ENCODE measurements at regions not wholly inside any gene's neighbourhood (a gene's known extent, or its start where the extent isn't known, plus 50 kb on each side); places are given as distances from the start of the nearest gene placed in this dataset.

DNA sequence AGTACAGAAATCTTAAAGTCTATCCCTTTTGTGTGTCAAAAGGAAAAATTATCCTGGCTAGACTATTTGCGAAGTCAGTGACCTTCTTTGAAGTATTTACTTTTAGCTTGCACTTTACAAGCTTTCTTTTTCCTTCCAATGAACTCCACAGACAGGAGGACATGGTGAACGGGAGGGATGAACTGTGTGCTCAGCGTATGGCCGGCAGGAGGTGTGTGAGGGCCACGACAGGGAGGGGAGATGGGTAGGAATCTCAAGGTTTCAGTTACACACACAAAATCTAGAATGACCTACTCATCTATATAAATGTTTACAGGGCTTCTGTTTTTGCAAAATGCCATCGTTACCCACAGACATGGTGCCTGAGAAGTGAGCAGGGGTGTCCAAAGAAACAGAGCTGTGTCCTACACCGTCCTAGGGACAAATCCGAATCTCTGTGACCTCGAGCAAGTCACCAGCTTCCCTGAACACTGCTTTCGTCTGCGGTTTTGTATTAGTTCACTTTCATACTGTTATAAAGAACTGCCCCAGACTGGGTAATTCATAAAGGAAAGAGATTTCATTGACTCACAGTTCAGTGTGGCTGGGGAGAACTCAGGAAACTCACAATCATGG, 537.2 kb downstream of the LIG4 start:
- TF ChIP-seq ZFP36 (IDR thresholded peaks at IDR 0.05; ENCODE audit: low read depth, low read length, partially characterized antibody) (no peak), RNF2 (IDR thresholded peaks at IDR 0.05) (no peak), BRD9 (IDR thresholded peaks at IDR 0.05; ENCODE audit: low read depth, partially characterized antibody) (no peak), PHF20 (IDR thresholded peaks at IDR 0.05; ENCODE audit: partially characterized antibody) (no peak), ARID2 (IDR thresholded peaks at IDR 0.05) (no peak), NR1H2 (CRISPR knock-in tag; IDR thresholded peaks at IDR 0.05) (no peak)
- TF ChIP-seq, protein P1, sequence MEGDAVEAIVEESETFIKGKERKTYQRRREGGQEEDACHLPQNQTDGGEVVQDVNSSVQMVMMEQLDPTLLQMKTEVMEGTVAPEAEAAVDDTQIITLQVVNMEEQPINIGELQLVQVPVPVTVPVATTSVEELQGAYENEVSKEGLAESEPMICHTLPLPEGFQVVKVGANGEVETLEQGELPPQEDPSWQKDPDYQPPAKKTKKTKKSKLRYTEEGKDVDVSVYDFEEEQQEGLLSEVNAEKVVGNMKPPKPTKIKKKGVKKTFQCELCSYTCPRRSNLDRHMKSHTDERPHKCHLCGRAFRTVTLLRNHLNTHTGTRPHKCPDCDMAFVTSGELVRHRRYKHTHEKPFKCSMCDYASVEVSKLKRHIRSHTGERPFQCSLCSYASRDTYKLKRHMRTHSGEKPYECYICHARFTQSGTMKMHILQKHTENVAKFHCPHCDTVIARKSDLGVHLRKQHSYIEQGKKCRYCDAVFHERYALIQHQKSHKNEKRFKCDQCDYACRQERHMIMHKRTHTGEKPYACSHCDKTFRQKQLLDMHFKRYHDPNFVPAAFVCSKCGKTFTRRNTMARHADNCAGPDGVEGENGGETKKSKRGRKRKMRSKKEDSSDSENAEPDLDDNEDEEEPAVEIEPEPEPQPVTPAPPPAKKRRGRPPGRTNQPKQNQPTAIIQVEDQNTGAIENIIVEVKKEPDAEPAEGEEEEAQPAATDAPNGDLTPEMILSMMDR (IDR thresholded peaks at IDR 0.05 in 2 of 3, conservative IDR thresholded peaks at IDR 0.05 in 1 of 3; ENCODE audit: insufficient read depth in 2 of 3, low read depth in 1 of 3, low read length in 3 of 3): no peak
- TF ChIP-seq, protein P2, sequence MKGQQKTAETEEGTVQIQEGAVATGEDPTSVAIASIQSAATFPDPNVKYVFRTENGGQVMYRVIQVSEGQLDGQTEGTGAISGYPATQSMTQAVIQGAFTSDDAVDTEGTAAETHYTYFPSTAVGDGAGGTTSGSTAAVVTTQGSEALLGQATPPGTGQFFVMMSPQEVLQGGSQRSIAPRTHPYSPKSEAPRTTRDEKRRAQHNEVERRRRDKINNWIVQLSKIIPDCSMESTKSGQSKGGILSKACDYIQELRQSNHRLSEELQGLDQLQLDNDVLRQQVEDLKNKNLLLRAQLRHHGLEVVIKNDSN (CRISPR knock-in tag; IDR thresholded peaks at IDR 0.05): no peak
- TF ChIP-seq, protein P3, sequence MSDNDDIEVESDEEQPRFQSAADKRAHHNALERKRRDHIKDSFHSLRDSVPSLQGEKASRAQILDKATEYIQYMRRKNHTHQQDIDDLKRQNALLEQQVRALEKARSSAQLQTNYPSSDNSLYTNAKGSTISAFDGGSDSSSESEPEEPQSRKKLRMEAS (CRISPR knock-in tag; IDR thresholded peaks at IDR 0.05): no peak
- TF ChIP-seq, protein P4, sequence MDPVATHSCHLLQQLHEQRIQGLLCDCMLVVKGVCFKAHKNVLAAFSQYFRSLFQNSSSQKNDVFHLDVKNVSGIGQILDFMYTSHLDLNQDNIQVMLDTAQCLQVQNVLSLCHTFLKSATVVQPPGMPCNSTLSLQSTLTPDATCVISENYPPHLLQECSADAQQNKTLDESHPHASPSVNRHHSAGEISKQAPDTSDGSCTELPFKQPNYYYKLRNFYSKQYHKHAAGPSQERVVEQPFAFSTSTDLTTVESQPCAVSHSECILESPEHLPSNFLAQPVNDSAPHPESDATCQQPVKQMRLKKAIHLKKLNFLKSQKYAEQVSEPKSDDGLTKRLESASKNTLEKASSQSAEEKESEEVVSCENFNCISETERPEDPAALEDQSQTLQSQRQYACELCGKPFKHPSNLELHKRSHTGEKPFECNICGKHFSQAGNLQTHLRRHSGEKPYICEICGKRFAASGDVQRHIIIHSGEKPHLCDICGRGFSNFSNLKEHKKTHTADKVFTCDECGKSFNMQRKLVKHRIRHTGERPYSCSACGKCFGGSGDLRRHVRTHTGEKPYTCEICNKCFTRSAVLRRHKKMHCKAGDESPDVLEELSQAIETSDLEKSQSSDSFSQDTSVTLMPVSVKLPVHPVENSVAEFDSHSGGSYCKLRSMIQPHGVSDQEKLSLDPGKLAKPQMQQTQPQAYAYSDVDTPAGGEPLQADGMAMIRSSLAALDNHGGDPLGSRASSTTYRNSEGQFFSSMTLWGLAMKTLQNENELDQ (CRISPR knock-in tag; IDR thresholded peaks at IDR 0.05; ENCODE audit: borderline replicate concordance): no peak
- TF ChIP-seq, protein P5, sequence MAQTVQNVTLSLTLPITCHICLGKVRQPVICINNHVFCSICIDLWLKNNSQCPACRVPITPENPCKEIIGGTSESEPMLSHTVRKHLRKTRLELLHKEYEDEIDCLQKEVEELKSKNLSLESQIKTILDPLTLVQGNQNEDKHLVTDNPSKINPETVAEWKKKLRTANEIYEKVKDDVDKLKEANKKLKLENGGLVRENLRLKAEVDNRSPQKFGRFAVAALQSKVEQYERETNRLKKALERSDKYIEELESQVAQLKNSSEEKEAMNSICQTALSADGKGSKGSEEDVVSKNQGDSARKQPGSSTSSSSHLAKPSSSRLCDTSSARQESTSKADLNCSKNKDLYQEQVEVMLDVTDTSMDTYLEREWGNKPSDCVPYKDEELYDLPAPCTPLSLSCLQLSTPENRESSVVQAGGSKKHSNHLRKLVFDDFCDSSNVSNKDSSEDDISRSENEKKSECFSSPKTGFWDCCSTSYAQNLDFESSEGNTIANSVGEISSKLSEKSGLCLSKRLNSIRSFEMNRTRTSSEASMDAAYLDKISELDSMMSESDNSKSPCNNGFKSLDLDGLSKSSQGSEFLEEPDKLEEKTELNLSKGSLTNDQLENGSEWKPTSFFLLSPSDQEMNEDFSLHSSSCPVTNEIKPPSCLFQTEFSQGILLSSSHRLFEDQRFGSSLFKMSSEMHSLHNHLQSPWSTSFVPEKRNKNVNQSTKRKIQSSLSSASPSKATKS (CRISPR knock-in tag; IDR thresholded peaks at IDR 0.05): no peak

Measured in K562 (cell line).